ENCODE measurements at regions not wholly inside any gene's neighbourhood (a gene's known extent, or its start where the extent isn't known, plus 50 kb on each side); places are given as distances from the start of the nearest gene placed in this dataset.

DNA sequence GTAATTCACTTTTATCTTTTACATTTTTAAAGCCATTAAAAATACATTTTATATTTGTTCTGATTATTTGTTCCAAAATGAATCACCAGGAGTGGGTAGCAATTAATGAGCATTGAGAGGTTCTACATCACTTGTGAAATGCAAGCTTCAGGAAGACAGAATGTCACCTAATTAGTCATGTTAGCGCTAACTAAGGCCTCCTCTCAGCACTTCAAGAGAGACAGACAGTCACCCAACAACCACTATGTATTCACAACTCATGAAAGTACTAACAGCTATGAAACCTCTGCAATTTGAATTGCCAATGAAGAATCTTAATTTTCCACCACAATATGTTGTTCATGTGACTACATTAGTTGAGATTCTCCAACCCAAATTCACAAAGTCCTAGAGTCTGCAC is 611.0 kb downstream of the KCNJ3 start:
- Histone ChIP-seq H3K9ac (no peak overlapping the region), H4K20me1 (ENCODE audit: insufficient read depth) (no peaks in the 10 kb centered on the region), H3K9me3 (no peaks in the 10 kb centered on the region), H3F3A (replicated peaks; ENCODE audit: insufficient read depth) (no peaks in the 10 kb centered on the region), H3K4me2 (no peak overlapping the region), H3K4me1 (ENCODE audit: control insufficient read depth in 1 of 2, insufficient read depth in 2 of 2, low read depth in 1 of 2, low read length in 1 of 2) (no peaks in the 10 kb centered on the region), H3K4me3 (ENCODE audit: low read depth in 2 of 2, low read length in 1 of 2) (no peak overlapping the region), H2AFZ (ENCODE audit: low read depth) (no peak overlapping the region), H3K27ac (ENCODE audit: low read depth in 2 of 2, low read length in 1 of 2) (no peak overlapping the region), H3K36me3 (replicated peaks in 1 of 2; ENCODE audit: control insufficient read depth in 1 of 2, insufficient read depth in 2 of 2, low read length in 1 of 2) (no peaks in the 10 kb centered on the region), H3K27me3 (ENCODE audit: insufficient read depth) (no peaks in the 10 kb centered on the region), H3K9me2 (no peaks in the 10 kb centered on the region), H3K79me2 (ENCODE audit: insufficient read depth) (no peaks in the 10 kb centered on the region)
- TF ChIP-seq TEAD4 (IDR thresholded peaks at IDR 0.05; ENCODE audit: borderline replicate concordance, insufficient read depth) = no peak
- no peak for TF ChIP-seq EP300 (IDR thresholded peaks at IDR 0.05; ENCODE audit: borderline replicate concordance in 1 of 2, low read depth in 1 of 2, low read length in 1 of 2)
- no peak for TF ChIP-seq GATA2 (CRISPR knock-in tag; IDR thresholded peaks at IDR 0.05)
- TF ChIP-seq, protein P1, sequence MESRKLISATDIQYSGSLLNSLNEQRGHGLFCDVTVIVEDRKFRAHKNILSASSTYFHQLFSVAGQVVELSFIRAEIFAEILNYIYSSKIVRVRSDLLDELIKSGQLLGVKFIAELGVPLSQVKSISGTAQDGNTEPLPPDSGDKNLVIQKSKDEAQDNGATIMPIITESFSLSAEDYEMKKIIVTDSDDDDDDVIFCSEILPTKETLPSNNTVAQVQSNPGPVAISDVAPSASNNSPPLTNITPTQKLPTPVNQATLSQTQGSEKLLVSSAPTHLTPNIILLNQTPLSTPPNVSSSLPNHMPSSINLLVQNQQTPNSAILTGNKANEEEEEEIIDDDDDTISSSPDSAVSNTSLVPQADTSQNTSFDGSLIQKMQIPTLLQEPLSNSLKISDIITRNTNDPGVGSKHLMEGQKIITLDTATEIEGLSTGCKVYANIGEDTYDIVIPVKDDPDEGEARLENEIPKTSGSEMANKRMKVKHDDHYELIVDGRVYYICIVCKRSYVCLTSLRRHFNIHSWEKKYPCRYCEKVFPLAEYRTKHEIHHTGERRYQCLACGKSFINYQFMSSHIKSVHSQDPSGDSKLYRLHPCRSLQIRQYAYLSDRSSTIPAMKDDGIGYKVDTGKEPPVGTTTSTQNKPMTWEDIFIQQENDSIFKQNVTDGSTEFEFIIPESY (IDR thresholded peaks at IDR 0.05; ENCODE audit: borderline replicate concordance, low read depth) = no peak
- TF ChIP-seq GABPA (IDR thresholded peaks at IDR 0.05; ENCODE audit: low read depth) = no peak
- 57% methylated on average over 1 of the region's 1 CpG for WGBS (ENCODE audit: low lambda C conversion rate)
- no peak for DNase-seq
- ChIA-PET POLR2A (no interaction called here), CTCF (interaction anchor here (1.5 kb wide), 1 partner anchor 686 kb away, joined by 5 read pairs; no protein-coding TSS in a partner anchor)

DNA sequence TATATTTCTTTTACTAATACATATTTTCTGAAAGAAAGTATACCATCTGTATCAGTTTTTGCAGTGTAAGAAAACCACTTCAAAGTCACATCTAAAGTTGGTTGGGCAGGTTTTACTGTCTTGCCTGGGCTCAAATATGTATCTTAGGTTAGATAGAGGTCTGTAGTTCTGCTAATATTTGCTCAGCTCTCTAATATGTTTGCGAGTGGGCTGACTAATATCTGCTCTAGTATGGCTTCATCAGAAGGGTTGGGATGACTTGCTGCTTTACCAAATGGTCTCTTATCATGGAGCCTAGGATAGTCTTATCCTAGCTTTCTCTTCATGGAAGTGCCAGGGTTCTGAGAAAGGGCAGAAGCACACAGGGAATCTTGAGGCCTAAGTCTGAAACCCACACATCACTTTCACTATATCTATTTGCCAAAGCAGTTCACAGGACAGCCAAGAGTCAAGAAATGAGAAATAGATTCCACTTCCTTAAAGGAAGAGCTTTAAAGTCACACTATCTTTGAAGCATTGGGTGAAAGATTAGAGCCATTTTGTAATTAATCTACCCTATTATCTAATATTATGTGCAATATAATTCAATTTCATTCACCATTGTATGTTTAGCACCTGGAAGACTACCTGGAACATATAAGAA is 610.0 kb downstream of the KCNJ3 start:
- no peaks in the 10 kb centered on the region for H3K9me2 ChIP-seq
- H3K9me3 ChIP-seq = no peaks in the 10 kb centered on the region
- H3K4me3 ChIP-seq (ENCODE audit: low read depth in 2 of 2, low read length in 1 of 2) = no peak overlapping the region
- H3K27ac ChIP-seq (ENCODE audit: low read depth in 2 of 2, low read length in 1 of 2) = no peak overlapping the region
- H3K9ac ChIP-seq = no peak overlapping the region
- TF ChIP-seq SMC3 (IDR thresholded peaks at IDR 0.05; ENCODE audit: low read depth, low read length) (no peak), TAF1 (IDR thresholded peaks at IDR 0.05; ENCODE audit: borderline replicate concordance, low read depth, low read length) (no peak), RCOR1 (IDR thresholded peaks at IDR 0.05; ENCODE audit: low read length) (no peak), RFX5 (IDR thresholded peaks at IDR 0.05; ENCODE audit: low read length) (no peak), FOXJ3 (CRISPR knock-in tag; IDR thresholded peaks at IDR 0.05) (no peak), FOXM1 (IDR thresholded peaks at IDR 0.05; ENCODE audit: low read depth) (no peak), POLR2AphosphoS5 (IDR thresholded peaks at IDR 0.05; ENCODE audit: low read depth, low read length) (no peak)
- TF ChIP-seq, protein P1 (IDR thresholded peaks at IDR 0.05; ENCODE audit: borderline replicate concordance, low read depth) = no peak
- TF ChIP-seq, protein P2, sequence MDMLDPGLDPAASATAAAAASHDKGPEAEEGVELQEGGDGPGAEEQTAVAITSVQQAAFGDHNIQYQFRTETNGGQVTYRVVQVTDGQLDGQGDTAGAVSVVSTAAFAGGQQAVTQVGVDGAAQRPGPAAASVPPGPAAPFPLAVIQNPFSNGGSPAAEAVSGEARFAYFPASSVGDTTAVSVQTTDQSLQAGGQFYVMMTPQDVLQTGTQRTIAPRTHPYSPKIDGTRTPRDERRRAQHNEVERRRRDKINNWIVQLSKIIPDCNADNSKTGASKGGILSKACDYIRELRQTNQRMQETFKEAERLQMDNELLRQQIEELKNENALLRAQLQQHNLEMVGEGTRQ (IDR thresholded peaks at IDR 0.05; ENCODE audit: borderline replicate concordance, low read depth, low read length) = no peak
- no peaks in the 10 kb centered on the region for H4K20me1 ChIP-seq (ENCODE audit: insufficient read depth)
- no peak overlapping the region for H2AFZ ChIP-seq (ENCODE audit: low read depth)
- no peaks in the 10 kb centered on the region for H3K27me3 ChIP-seq (ENCODE audit: insufficient read depth)
- no peaks in the 10 kb centered on the region for H3K4me1 ChIP-seq (ENCODE audit: control insufficient read depth in 1 of 2, insufficient read depth in 2 of 2, low read depth in 1 of 2, low read length in 1 of 2)
- H3K36me3 ChIP-seq (replicated peaks in 1 of 2; ENCODE audit: control insufficient read depth in 1 of 2, insufficient read depth in 2 of 2, low read length in 1 of 2) = no peaks in the 10 kb centered on the region
- H3K79me2 ChIP-seq (ENCODE audit: insufficient read depth) = no peaks in the 10 kb centered on the region
- WGBS (ENCODE audit: low lambda C conversion rate) = 15% methylated on average over 1 of the region's 1 CpG
- ChIA-PET CTCF (no interaction called here), POLR2A (no interaction called here)
- H3K4me2 ChIP-seq = no peak overlapping the region
- DNase-seq = no peak
- no peaks in the 10 kb centered on the region for H3F3A ChIP-seq (replicated peaks; ENCODE audit: insufficient read depth)
